Right lobe of liver (tissue), 6 donors: ENCODE measurements at regions not wholly inside any gene's neighbourhood (a gene's known extent, or its start where the extent isn't known, plus 50 kb on each side); places are given as distances from the start of the nearest gene placed in this dataset.
A peak's percentile ranks its signal among the peaks of the same experiment; 100 is the strongest.

Experiments
- ATAC-seq, 4 donors: fragments of 200-7000 bp; cut with Tn5 transposase; one replicate each; pipeline ENCODE4 v1.9.1; 2020; ENCODE audit warnings: mild to moderate bottlenecking in 4 of 4, moderate library complexity in 4 of 4
- DNase-seq, 3 donors: peaks; one replicate each; pipeline ENCODE4 v3.0.0-alpha.2; 2020
- H3K27ac ChIP-seq, 3 donors: fragments of 200-600 bp; one replicate each; pipeline ENCODE4 v1.8.0; 2022
- H3K27me3 ChIP-seq, 2 donors: fragments of 200-600 bp; one replicate each; pipeline ENCODE4 v1.8.0; 2022
- H3K36me3 ChIP-seq, 4 donors: fragments of 200-600 bp; sonication (generic) in 1 of 4; one replicate each; pipeline versions ENCODE4 v1.5.1 to v1.8.0; 2017 to 2022; ENCODE audit warnings: control low read depth in 1 of 4
- H3K4me1 ChIP-seq, 4 donors: fragments of 200-600 bp; sonication (generic) in 1 of 4; one replicate each; pipeline versions ENCODE4 v1.5.1 to v1.8.0; 2017 to 2022; ENCODE audit warnings: control low read depth in 1 of 4
- H3K4me3 ChIP-seq, 3 donors: fragments of 200-600 bp; one replicate each; pipeline ENCODE4 v1.8.0; 2022
- H3K9me3 ChIP-seq, 4 donors: fragments of 200-600 bp; sonication (generic) in 1 of 4; one replicate each; pipeline versions ENCODE4 v1.5.1 to v1.8.0; 2017 to 2022; ENCODE audit warnings: control low read depth in 1 of 4
- POLR2A ChIP-seq: fragments of 450-650 bp; IDR thresholded peaks from one replicate; pipeline ENCODE4 v1.6.1; 2017; ENCODE audit warnings: antibody characterized with exemption, mild to moderate bottlenecking
- WGBS: methylation state at CpG from one replicate; pipeline ENCODE4 v1.1.6; 2018; ENCODE audit warnings: low coverage, low lambda C conversion rate; ENCODE audit not compliant: insufficient coverage; ENCODE audit errors: missing lambda C conversion rate; 5-methylcytosine and 5-hydroxymethylcytosine counted together
- intact Hi-C, 2 donors: fragments of 100-400 bp; cut with DNase I; formaldehyde crosslinking; loops; one replicate each; pipeline versions ENCODE4 v1.11.2 to v1.14.1; 2022
- TF ChIP-seq, protein P1 (sequence below), 4 donors: fragments of 200-600 bp in 3 of 4; fragments of 450-650 bp in 1 of 4; IDR thresholded peaks; one replicate each; pipeline versions ENCODE4 v1.5.1 to v1.8.0; 2016 to 2022; ENCODE audit warnings: antibody characterized with exemption in 4 of 4, mild to moderate bottlenecking in 2 of 4
- donor health status: DM: no; HTN: yes; CAD: no.
- donor health status: DM: no; HTN: no; CAD: no.
- donor health status: DM: no; HTN: no; CAD: no.
- donor health status: DM: no; HTN: yes; CAD: no.
- donor health status: DM: no; HTN: yes; CAD: no.

DNA sequence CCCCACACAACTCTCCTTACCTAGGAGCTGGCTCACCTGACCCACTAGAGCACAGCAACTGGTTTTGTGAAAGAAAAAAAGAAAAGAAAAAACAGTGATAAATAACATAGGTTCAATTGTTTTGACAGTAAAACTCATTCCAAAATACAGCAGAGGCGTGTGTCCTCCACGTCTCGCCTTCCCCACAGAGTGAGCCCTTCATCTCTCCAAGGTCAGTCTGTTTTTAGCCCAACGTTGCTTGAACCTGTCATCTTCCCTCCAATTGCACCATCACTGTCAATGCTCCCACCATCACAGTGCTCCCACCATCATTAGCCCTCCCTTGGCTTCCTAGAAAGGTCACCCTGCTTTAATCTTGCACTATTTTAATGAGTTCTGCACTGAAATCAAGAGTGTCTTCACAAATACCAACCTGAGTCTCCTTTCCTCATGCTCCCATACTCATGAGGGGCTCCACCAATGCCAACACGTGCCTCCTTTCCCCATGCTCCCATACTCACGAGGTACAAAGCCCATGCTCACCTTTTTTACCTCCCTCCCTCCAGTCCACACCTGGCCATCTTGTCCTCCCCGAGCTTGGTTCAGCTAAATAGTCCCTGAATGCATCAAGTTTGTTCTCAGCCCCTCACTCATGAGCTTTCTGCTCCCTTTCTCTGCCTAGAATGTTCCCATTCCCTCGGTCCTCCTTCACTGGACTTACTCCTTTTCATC lies 103.7 kb downstream of the IRS2 start:
- H3K4me3 ChIP-seq, result no peak overlapping the region
- no peak for TF ChIP-seq POLR2A
- TF ChIP-seq, protein P1, sequence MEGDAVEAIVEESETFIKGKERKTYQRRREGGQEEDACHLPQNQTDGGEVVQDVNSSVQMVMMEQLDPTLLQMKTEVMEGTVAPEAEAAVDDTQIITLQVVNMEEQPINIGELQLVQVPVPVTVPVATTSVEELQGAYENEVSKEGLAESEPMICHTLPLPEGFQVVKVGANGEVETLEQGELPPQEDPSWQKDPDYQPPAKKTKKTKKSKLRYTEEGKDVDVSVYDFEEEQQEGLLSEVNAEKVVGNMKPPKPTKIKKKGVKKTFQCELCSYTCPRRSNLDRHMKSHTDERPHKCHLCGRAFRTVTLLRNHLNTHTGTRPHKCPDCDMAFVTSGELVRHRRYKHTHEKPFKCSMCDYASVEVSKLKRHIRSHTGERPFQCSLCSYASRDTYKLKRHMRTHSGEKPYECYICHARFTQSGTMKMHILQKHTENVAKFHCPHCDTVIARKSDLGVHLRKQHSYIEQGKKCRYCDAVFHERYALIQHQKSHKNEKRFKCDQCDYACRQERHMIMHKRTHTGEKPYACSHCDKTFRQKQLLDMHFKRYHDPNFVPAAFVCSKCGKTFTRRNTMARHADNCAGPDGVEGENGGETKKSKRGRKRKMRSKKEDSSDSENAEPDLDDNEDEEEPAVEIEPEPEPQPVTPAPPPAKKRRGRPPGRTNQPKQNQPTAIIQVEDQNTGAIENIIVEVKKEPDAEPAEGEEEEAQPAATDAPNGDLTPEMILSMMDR (IDR thresholded peaks at IDR 0.05), result no peak
- DNase-seq (no peak), ATAC-seq (no peak)
- H3K9me3 ChIP-seq, result no peaks in the 10 kb centered on the region
- H3K4me1 ChIP-seq, result peaks cover 0 to 40% (median 6%) of the 10 kb centered on the region in 4 donors
- H3K36me3 ChIP-seq, result no peaks in the 10 kb centered on the region
- H3K27ac ChIP-seq, result no peak overlapping the region
- no peaks in the 10 kb centered on the region for H3K27me3 ChIP-seq
- intact Hi-C loops, result no loop called here
- WGBS, result 80% methylated on average over 8 of the region's 8 CpGs

DNA sequence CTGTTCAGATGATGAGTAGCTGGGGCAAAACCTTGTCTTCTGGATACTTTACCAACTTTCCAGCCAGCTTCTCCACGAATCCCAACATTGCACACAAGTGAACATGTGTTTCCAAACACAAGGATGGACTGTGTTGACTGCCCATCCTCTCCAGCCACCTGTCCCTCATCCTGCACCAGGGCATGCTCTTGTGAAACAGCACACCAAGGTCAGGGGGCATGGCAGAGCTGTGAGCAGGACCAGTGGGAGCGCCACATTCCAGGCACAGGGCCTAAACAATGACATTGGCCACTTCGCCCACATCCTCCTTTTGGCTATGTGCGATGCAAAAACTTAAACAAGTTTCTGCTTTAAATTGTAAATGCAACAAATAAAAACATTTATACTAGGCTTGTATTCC lies 105.5 kb downstream of the IRS2 start:
- no peak overlapping the region for H3K4me3 ChIP-seq
- DNase-seq (peak in 1 of 3 donors; percentile 82), ATAC-seq (peak; percentile 23 to 64 (median 30))
- intact Hi-C loops, result no loop called here
- H3K27ac ChIP-seq, result no peak overlapping the region
- H3K9me3 ChIP-seq, result no peaks in the 10 kb centered on the region
- WGBS, result 36% methylated on average over 1 of the region's 4 CpGs
- TF ChIP-seq, protein P1 (IDR thresholded peaks at IDR 0.05), result no peak
- TF ChIP-seq POLR2A, result no peak
- H3K27me3 ChIP-seq, result no peaks in the 10 kb centered on the region
- H3K4me1 ChIP-seq, result peaks cover 0 to 24% (median 0%) of the 10 kb centered on the region in 4 donors
- H3K36me3 ChIP-seq, result no peaks in the 10 kb centered on the region

DNA sequence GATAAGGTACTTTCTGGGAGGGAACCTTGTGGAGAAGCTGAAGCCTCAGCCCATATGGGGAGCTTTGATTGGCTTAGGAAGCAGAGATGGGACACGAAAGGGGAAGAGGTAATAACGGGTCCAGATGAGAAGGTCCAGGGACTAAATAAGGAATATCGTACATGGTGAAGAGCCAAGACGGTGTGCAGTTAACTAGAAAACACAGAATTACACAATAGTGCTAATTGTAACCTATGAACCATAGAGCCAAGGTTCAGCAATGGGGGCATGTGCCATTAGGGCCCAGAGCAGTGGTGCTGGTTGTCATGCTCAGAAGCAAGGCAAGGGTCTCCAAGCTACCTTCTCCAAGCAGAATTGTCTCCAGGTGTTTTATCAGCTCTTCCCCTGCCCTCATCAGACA lies 106.1 kb downstream of the IRS2 start:
- ATAC-seq, result peak in 3 of 4 donors; percentile 7 to 35 (median 20)

DNA sequence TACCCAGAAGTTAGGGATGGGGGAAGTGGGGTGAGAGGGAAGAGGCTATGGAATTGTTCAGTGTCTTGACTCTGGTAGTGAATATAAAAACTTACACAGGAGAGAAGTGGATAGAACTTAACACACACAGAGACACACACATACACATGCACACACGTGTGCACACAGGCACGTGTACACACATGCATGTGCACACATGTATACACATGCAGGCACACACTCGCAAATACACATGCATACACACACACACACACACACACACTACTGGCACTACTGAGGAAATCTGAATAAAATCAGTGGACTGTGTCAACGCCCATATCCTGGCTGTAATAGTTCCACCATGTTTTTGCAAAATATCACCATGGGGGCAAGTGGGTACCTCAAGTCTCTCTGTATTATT lies 107.9 kb downstream of the IRS2 start:
- DNase-seq (no peak), ATAC-seq (no peak)
- no peak for TF ChIP-seq POLR2A
- TF ChIP-seq, protein P1 (IDR thresholded peaks at IDR 0.05), result no peak
- Histone ChIP-seq H3K4me1 (peaks cover 0 to 10% (median 0%) of the 10 kb centered on the region in 4 donors), H3K36me3 (no peaks in the 10 kb centered on the region), H3K4me3 (no peak overlapping the region), H3K27ac (no peak overlapping the region), H3K9me3 (no peaks in the 10 kb centered on the region), H3K27me3 (no peaks in the 10 kb centered on the region)
- 98% methylated on average over 4 of the region's 4 CpGs for WGBS
- intact Hi-C loops, result no loop called here

More for the DNA sequence above, 106.1 kb downstream of the IRS2 start:
- DNase-seq, result no peak
- no peaks in the 10 kb centered on the region for H3K9me3 ChIP-seq
- H3K36me3 ChIP-seq, result no peaks in the 10 kb centered on the region
- H3K27me3 ChIP-seq, result no peaks in the 10 kb centered on the region
- intact Hi-C loops, result no loop called here
- peaks cover 0 to 18% (median 0%) of the 10 kb centered on the region in 4 donors for H3K4me1 ChIP-seq
- no peak for TF ChIP-seq POLR2A
- TF ChIP-seq, protein P1 (IDR thresholded peaks at IDR 0.05), result no peak
- WGBS, result 45% methylated on average over 4 of the region's 4 CpGs
- H3K4me3 ChIP-seq, result no peak overlapping the region
- H3K27ac ChIP-seq, result no peak overlapping the region
